ENCODE measurements at regions not wholly inside any gene's neighbourhood (a gene's known extent, or its start where the extent isn't known, plus 50 kb on each side); places are given as distances from the start of the nearest gene placed in this dataset.
"Not testable (repeated sequence)": the region's sequence is repeated elsewhere in the genome, so short reads cannot be mapped to it uniquely, and the experiment has no call there.

- no peak for DNase-seq (ENCODE audit: low spot score)
- in situ Hi-C loops (cut with MboI; ENCODE audit: low sequenced_read_pairs, unreplicated experiment), result no loop called here
- no peak for TF ChIP-seq CTCF (IDR thresholded peaks at IDR 0.05; ENCODE audit: borderline replicate concordance, control extremely low read depth, extremely low read depth, insufficient read depth, missing control alignments)
Observed at GRCh38 chr11:11722246-11722645, 100.4 kb upstream of the GALNT18 start.

GRCh38 chr11:11718511-11718910 is 96.7 kb upstream of the GALNT18 start:
- TF ChIP-seq CTCF (IDR thresholded peaks at IDR 0.05; ENCODE audit: borderline replicate concordance, control extremely low read depth, extremely low read depth, insufficient read depth, missing control alignments), result no peak
- no peak for DNase-seq (ENCODE audit: low spot score)
- in situ Hi-C loops (cut with MboI; ENCODE audit: low sequenced_read_pairs, unreplicated experiment), result no loop called here

- DNase-seq (ENCODE audit: low spot score), result no peak
- TF ChIP-seq CTCF (IDR thresholded peaks at IDR 0.05; ENCODE audit: borderline replicate concordance, control extremely low read depth, extremely low read depth, insufficient read depth, missing control alignments), result no peak
- in situ Hi-C loops (cut with MboI; ENCODE audit: low sequenced_read_pairs, unreplicated experiment), result no loop called here
Observed at GRCh38 chr11:11717064-11717725, 95.4 kb upstream of the GALNT18 start.

- in situ Hi-C loops (cut with MboI; ENCODE audit: low sequenced_read_pairs, unreplicated experiment); DNase-seq (ENCODE audit: low spot score): not testable (repeated sequence)
Observed at GRCh38 chr11:11715075-11715474, 93.3 kb upstream of the GALNT18 start.

GRCh38 chr11:11710556-11710955 is 88.8 kb upstream of the GALNT18 start:
- DNase-seq (ENCODE audit: low spot score), result no peak
- in situ Hi-C loops (cut with MboI; ENCODE audit: low sequenced_read_pairs, unreplicated experiment), result no loop called here
- TF ChIP-seq CTCF (IDR thresholded peaks at IDR 0.05; ENCODE audit: borderline replicate concordance, control extremely low read depth, extremely low read depth, insufficient read depth, missing control alignments), result no peak

GRCh38 chr11:11709447-11710239 is 87.8 kb upstream of the GALNT18 start:
- in situ Hi-C loops (cut with MboI; ENCODE audit: low sequenced_read_pairs, unreplicated experiment), result no loop called here
- TF ChIP-seq CTCF (IDR thresholded peaks at IDR 0.05; ENCODE audit: borderline replicate concordance, control extremely low read depth, extremely low read depth, insufficient read depth, missing control alignments), result no peak
- no peak for DNase-seq (ENCODE audit: low spot score)

GRCh38 chr11:11708256-11708655 is 86.5 kb upstream of the GALNT18 start:
- TF ChIP-seq CTCF (IDR thresholded peaks at IDR 0.05; ENCODE audit: borderline replicate concordance, control extremely low read depth, extremely low read depth, insufficient read depth, missing control alignments), result no peak
- no peak for DNase-seq (ENCODE audit: low spot score)
- in situ Hi-C loops (cut with MboI; ENCODE audit: low sequenced_read_pairs, unreplicated experiment), result no loop called here
